SJSA1 (cell line): ENCODE measurements at regions not wholly inside any gene's neighbourhood (a gene's known extent, or its start where the extent isn't known, plus 50 kb on each side); places are given as distances from the start of the nearest gene placed in this dataset.
"Not testable (repeated sequence)": the region's sequence is repeated elsewhere in the genome, so short reads cannot be mapped to it uniquely, and the experiment has no call there.

ENCODE experiments used
- DNase-seq, 2 experiments: peaks; one replicate each; pipeline ENCODE4 v3.0.0-alpha.2; 2015 to 2020; ENCODE audit warnings: low spot score in 2 of 2, low read depth in 1 of 2
- H3K27ac ChIP-seq: fragments of 250-450 bp; sonication (Bioruptor Pico); 2 replicates; pipeline ENCODE4 v1.5.1; 2020; ENCODE audit warnings: mild to moderate bottlenecking, moderate library complexity
- H3K27me3 ChIP-seq: fragments of 250-450 bp; sonication (Bioruptor Pico); replicated peaks from 2 replicates; pipeline ENCODE4 v1.5.1; 2020; ENCODE audit warnings: mild to moderate bottlenecking, moderate library complexity
- H3K36me3 ChIP-seq: fragments of 250-450 bp; sonication (Bioruptor Pico); 2 replicates; pipeline ENCODE4 v1.5.1; 2020; ENCODE audit warnings: mild to moderate bottlenecking
- H3K4me1 ChIP-seq: fragments of 250-450 bp; sonication (Bioruptor Pico); replicated peaks from 2 replicates; pipeline ENCODE4 v1.6.1; 2021; ENCODE audit warnings: mild to moderate bottlenecking
- H3K4me3 ChIP-seq: fragments of 250-450 bp; sonication (Bioruptor Pico); 2 replicates; pipeline ENCODE4 v1.5.1; 2020; ENCODE audit warnings: mild to moderate bottlenecking
- H3K9me3 ChIP-seq: fragments of 250-450 bp; sonication (Bioruptor Pico); replicated peaks from 2 replicates; pipeline ENCODE4 v1.5.1; 2020; ENCODE audit warnings: mild to moderate bottlenecking

DNA sequence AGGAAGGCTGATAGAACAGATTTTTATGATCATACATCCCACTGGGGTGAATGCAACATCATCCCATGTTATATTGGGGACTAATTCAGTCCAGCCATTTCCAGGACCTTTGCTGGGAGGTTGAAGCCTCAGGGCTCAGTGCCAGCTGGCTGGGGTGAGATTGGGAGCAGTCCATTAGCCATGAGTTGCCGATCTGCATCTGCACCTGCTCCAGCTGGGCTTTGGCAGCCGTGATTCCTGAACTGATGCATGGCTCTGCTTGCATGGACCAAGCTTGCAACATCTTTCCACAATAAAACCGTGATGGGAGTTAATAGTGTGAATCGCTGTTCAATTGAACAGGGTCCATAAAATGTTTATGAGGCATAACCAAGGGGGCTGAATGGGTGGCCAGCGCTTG is 346.9 kb downstream of the TYW1 start:
- H3K36me3 ChIP-seq, result no peaks in the 10 kb centered on the region
- H3K27ac ChIP-seq, result no peak overlapping the region
- H3K4me1 ChIP-seq, result no peaks in the 10 kb centered on the region
- H3K4me3 ChIP-seq, result no peak overlapping the region
- DNase-seq, result peak in 1 of 2 experiments; percentile 23
- no peaks in the 10 kb centered on the region for H3K27me3 ChIP-seq
- no peaks in the 10 kb centered on the region for H3K9me3 ChIP-seq

GRCh38 chr7:67344481-67345193 is 348.0 kb downstream of the TYW1 start:
- no peaks in the 10 kb centered on the region for H3K9me3 ChIP-seq
- no peaks in the 10 kb centered on the region for H3K4me1 ChIP-seq
- no peaks in the 10 kb centered on the region for H3K27me3 ChIP-seq
- DNase-seq, result no peak
- no peak overlapping the region for H3K27ac ChIP-seq
- H3K36me3 ChIP-seq, result no peaks in the 10 kb centered on the region
- H3K4me3 ChIP-seq, result no peak overlapping the region

DNA sequence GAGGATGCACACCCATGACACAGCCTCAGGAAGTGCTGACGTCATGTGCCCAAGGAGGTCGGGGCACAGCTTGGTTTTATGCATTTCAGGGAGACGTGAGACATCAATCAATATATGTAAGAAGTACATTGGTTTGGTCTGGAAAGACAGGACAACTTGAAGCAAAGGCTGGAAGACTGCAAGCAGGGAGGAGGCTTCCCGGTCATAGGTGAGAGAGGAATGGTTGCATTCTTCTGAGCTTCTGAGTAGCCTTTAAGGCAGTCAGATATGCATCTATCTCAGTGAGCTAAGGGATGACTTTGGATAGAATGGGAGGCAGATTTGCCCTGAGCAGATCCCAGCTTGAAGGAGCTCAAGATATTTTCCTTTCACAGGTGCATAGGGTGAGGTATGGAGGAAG is 349.5 kb downstream of the TYW1 start:
- no peak overlapping the region for H3K4me3 ChIP-seq
- no peaks in the 10 kb centered on the region for H3K36me3 ChIP-seq
- H3K27ac ChIP-seq, result no peak overlapping the region
- no peaks in the 10 kb centered on the region for H3K27me3 ChIP-seq
- H3K4me1 ChIP-seq, result no peaks in the 10 kb centered on the region
- DNase-seq, result no peak
- H3K9me3 ChIP-seq, result no peaks in the 10 kb centered on the region

DNA sequence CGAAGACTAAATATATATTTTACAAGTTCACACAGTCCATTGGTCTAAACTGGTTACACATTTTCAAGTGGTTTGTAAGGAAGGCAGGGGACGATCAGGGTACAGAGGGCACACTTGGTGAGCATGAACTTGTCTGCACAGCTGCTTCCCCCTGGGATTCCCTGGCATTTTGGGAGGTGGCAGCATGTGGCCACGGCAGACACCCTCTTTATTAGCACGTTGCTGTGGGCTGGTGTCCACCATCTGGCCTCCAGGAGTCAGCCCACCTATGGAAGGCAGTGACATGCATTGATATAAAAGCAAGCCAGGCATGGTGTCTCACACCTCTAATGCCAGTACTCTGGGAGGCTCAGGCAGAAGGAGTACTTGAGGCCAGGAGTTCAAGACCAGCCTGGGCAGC is 350.2 kb downstream of the TYW1 start:
- Histone ChIP-seq H3K4me1 (no peaks in the 10 kb centered on the region), H3K27ac (no peak overlapping the region), H3K9me3 (no peaks in the 10 kb centered on the region), H3K27me3 (no peaks in the 10 kb centered on the region), H3K4me3 (no peak overlapping the region), H3K36me3 (no peaks in the 10 kb centered on the region)
- DNase-seq, result peak in 1 of 2 experiments; percentile 30

GRCh38 chr7:67348171-67348570 is 351.5 kb downstream of the TYW1 start:
- H3K27ac ChIP-seq, result no peak overlapping the region
- no peaks in the 10 kb centered on the region for H3K9me3 ChIP-seq
- no peaks in the 10 kb centered on the region for H3K36me3 ChIP-seq
- peak in 1 of 2 experiments; percentile 20 for DNase-seq
- H3K4me1 ChIP-seq, result no peaks in the 10 kb centered on the region
- no peaks in the 10 kb centered on the region for H3K27me3 ChIP-seq
- no peak overlapping the region for H3K4me3 ChIP-seq

GRCh38 chr7:67357653-67358052 is 361.0 kb downstream of the TYW1 start:
- DNase-seq, result peak in 1 of 2 experiments; percentile 11
- not testable (repeated sequence) for H3K36me3 ChIP-seq, H3K4me3 ChIP-seq, H3K27me3 ChIP-seq, H3K27ac ChIP-seq, H3K9me3 ChIP-seq, H3K4me1 ChIP-seq

- H3K4me3 ChIP-seq, H3K36me3 ChIP-seq, H3K27me3 ChIP-seq, H3K4me1 ChIP-seq, H3K27ac ChIP-seq, H3K9me3 ChIP-seq: not testable (repeated sequence)
- peak in 1 of 2 experiments; percentile 12 for DNase-seq
Observed at GRCh38 chr7:67358316-67358715, 361.7 kb downstream of the TYW1 start.

- not testable (repeated sequence) for H3K4me1 ChIP-seq, H3K27ac ChIP-seq, H3K27me3 ChIP-seq, H3K36me3 ChIP-seq, H3K4me3 ChIP-seq, H3K9me3 ChIP-seq
- DNase-seq, result peak in 1 of 2 experiments; percentile 2
Observed at GRCh38 chr7:67358738-67359137, 362.1 kb downstream of the TYW1 start.

- no peak for DNase-seq
- Histone ChIP-seq H3K27ac (no peak overlapping the region), H3K4me3 (no peak overlapping the region), H3K27me3 (no peaks in the 10 kb centered on the region), H3K9me3 (no peaks in the 10 kb centered on the region), H3K36me3 (no peaks in the 10 kb centered on the region), H3K4me1 (no peaks in the 10 kb centered on the region)
Observed at GRCh38 chr7:67359900-67360299, 363.3 kb downstream of the TYW1 start.

- Histone ChIP-seq H3K4me1 (no peaks in the 10 kb centered on the region), H3K27ac (no peak overlapping the region), H3K9me3 (no peaks in the 10 kb centered on the region), H3K36me3 (no peaks in the 10 kb centered on the region), H3K27me3 (no peaks in the 10 kb centered on the region), H3K4me3 (no peak overlapping the region)
- DNase-seq, result no peak
Observed at GRCh38 chr7:67361150-67361549, 364.5 kb downstream of the TYW1 start.

DNA sequence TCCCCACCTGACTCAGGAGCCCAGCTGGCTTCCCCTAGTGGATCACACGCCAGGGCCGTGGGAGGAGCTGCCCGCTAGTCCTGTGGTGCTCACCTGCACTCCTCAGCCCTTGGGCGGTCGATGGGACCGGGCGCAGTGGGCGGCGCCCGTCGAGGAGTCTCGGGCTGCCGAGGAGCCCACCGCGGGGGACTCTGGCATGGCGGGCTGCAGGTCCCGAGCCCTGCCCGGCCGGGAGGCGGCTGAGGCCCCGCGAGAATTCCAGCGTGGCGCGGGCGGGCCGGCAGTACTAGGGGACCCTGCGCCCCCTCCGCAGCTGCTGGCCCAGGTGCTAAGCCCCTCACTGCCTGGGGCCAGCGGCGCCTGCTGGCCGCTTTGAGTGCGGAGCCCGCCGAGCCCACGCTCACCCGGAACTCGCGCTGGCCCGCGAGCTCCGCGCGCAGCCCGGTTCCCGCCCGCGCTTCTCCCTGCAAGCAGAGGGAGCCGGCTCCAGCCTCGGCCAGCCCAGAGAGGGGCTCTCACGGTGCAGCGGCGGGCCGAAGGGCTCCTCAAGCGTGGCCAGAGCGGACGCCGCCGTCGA is 367.9 kb downstream of the TYW1 start:
- no peaks in the 10 kb centered on the region for H3K9me3 ChIP-seq
- H3K27ac ChIP-seq, result no peak overlapping the region
- DNase-seq, result no peak
- no peaks in the 10 kb centered on the region for H3K36me3 ChIP-seq
- H3K4me3 ChIP-seq, result no peak overlapping the region
- no peaks in the 10 kb centered on the region for H3K4me1 ChIP-seq
- H3K27me3 ChIP-seq, result no peaks in the 10 kb centered on the region

DNA sequence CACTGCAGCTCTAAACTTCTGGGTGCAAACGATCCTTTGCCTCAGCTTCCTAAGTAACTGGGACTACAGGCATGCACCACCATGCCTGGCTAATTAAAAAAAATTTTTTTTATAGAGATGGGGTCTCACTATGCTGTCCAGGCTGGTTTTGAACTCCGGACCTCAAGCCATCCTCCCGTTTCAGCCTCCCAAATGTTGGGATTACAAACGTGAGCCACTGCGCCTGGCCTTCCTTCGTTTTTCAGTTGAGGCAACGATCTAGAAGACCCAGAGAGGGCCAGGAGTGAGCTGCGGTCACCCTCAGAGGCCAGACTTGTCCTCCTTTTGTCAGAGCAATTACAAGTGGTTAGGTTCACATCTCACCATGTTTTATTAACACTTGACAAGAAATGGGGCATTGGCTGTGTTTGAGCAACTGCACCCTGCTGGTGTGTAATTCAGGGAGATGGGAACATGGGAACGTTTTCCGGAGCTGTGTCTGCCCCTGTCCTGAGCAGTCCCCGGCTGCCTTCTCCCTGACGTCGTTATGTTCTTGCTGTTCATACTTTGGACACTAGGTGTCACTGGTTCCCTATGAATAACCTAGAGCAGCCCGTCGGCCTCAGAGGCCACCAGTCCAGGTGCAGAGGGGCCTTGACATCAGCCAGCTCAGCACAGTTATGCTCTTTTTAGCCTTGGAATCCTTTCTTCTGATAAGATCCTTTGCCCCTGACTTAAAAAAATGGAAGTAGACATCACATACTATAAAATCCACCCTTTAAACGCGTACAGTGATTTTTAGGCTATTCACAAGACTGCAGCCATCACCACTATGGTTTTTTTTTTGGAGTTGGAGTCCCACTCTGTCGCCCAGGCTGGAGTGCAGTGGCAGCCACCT is 375.0 kb downstream of the TYW1 start:
- no peak overlapping the region for H3K27ac ChIP-seq
- no peaks in the 10 kb centered on the region for H3K27me3 ChIP-seq
- no peaks in the 10 kb centered on the region for H3K4me1 ChIP-seq
- no peaks in the 10 kb centered on the region for H3K36me3 ChIP-seq
- no peaks in the 10 kb centered on the region for H3K9me3 ChIP-seq
- peak; percentile 59 to 60 for DNase-seq
- H3K4me3 ChIP-seq, result no peak overlapping the region

- H3K4me1 ChIP-seq, DNase-seq, H3K4me3 ChIP-seq, H3K27me3 ChIP-seq, H3K9me3 ChIP-seq, H3K27ac ChIP-seq, H3K36me3 ChIP-seq: not testable (repeated sequence)
Observed at GRCh38 chr7:67373389-67373788, 376.8 kb downstream of the TYW1 start.

DNA sequence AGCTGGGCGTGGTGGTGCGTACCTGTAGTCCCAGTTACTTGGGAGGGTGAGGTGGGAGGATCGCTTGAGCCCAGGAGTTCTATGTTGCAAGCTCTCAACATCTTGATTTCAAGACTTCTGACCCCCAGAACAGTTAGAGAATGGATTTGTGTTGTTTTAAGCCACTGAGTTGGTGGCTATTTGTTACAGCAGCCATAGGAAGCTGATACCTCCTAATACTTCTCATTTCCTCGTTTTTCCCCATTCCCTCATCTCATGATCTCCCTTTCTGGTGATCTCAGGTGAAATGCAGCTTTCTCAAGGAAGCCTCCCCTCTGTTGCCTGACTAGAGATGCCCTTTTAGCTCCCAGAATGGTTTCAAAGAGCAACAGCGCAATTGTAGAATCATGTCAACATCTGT is 378.8 kb downstream of the TYW1 start:
- Histone ChIP-seq H3K4me3 (no peak overlapping the region), H3K27me3 (no peaks in the 10 kb centered on the region), H3K36me3 (no peaks in the 10 kb centered on the region), H3K9me3 (no peaks in the 10 kb centered on the region), H3K4me1 (no peaks in the 10 kb centered on the region), H3K27ac (no peak overlapping the region)
- DNase-seq, result no peak
